ENCODE measurements at regions not wholly inside any gene's neighbourhood (a gene's known extent, or its start where the extent isn't known, plus 50 kb on each side); places are given as distances from the start of the nearest gene placed in this dataset.

DNA sequence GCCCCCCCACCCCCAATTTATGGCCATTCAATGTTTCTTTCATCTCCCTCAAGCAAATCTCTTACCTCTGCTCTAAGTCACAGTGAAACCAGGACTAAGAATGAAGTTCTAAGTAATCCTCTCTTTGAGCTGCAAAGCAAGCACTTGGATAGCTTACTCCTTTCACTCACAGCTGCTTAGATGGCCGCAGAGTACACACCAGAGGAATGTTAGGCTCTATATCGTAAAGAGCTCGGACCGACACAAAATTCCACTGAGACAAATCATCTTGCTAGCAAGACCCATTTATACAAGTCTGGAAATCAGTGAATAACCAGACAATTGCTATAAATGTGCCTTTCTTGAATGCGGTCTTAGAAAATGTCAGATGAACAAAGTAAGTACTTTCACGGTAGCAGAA is 135.0 kb downstream of the IDS start:
- TF ChIP-seq POLR2A (IDR thresholded peaks at IDR 0.05) = no peak
- TF ChIP-seq, protein P1, sequence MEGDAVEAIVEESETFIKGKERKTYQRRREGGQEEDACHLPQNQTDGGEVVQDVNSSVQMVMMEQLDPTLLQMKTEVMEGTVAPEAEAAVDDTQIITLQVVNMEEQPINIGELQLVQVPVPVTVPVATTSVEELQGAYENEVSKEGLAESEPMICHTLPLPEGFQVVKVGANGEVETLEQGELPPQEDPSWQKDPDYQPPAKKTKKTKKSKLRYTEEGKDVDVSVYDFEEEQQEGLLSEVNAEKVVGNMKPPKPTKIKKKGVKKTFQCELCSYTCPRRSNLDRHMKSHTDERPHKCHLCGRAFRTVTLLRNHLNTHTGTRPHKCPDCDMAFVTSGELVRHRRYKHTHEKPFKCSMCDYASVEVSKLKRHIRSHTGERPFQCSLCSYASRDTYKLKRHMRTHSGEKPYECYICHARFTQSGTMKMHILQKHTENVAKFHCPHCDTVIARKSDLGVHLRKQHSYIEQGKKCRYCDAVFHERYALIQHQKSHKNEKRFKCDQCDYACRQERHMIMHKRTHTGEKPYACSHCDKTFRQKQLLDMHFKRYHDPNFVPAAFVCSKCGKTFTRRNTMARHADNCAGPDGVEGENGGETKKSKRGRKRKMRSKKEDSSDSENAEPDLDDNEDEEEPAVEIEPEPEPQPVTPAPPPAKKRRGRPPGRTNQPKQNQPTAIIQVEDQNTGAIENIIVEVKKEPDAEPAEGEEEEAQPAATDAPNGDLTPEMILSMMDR (IDR thresholded peaks at IDR 0.05) = no peak

Data from thyroid gland (tissue), 4 donors.